GM23248 (cell line): ENCODE measurements at regions not wholly inside any gene's neighbourhood (a gene's known extent, or its start where the extent isn't known, plus 50 kb on each side); places are given as distances from the start of the nearest gene placed in this dataset.

Experiments used
- EZH2 ChIP-seq: fragments of 200-600 bp; sonication (generic); IDR thresholded peaks from 2 replicates; pipeline ENCODE4 v1.6.1; 2018; ENCODE audit warnings: antibody characterized with exemption, mild to moderate bottlenecking; ENCODE audit not compliant: insufficient read depth, poor library complexity, severe bottlenecking
- EZH2phosphoT487 ChIP-seq: fragments of 200-600 bp; sonication (generic); IDR thresholded peaks from 2 replicates; pipeline ENCODE4 v1.6.1; 2018; ENCODE audit warnings: antibody characterized with exemption, moderate library complexity, mild to moderate bottlenecking, low read depth; ENCODE audit not compliant: insufficient read depth

DNA sequence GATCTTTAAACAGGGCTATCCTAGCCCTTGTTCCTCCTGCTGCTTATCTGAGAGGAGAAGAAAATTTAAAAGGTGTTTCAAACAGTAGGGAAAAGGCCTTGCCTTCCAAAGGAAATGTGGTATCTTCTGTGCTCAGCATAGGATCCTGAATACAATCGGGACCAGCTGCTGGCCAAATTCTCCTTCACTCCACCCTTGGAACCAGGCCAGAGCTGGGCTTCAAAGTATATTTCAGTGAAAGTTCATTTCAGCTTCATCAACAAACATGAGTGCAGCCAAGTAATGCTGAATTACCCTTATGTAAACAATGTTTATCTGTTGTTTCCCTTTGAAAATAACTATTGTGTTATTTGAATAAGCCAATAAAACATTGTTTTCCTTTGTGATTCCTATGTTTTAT is 146.5 kb upstream of the MEOX2 start:
- TF ChIP-seq EZH2phosphoT487 = no peak
- TF ChIP-seq EZH2 = no peak
